Fibroblast of skin of right biceps (primary cell): ENCODE measurements at regions not wholly inside any gene's neighbourhood (a gene's known extent, or its start where the extent isn't known, plus 50 kb on each side); places are given as distances from the start of the nearest gene placed in this dataset.
A peak's percentile ranks its signal among the peaks of the same experiment; 100 is the strongest.
"Not testable (repeated sequence)": the region's sequence is repeated elsewhere in the genome, so short reads cannot be mapped to it uniquely, and the experiment has no call there.

Source experiments
- DNase-seq: peaks from one replicate; pipeline ENCODE4 v3.0.0-alpha.2; 2013

GRCh38 chr1:101121975-101122374, 96.4 kb upstream of the DPH5 start:
- DNase-seq, result no peak

GRCh38 chr1:101121504-101121903, 95.9 kb upstream of the DPH5 start:
- DNase-seq, result no peak

- DNase-seq, result no peak
Measured at GRCh38 chr1:101120868-101121267, 95.3 kb upstream of the DPH5 start.

DNA sequence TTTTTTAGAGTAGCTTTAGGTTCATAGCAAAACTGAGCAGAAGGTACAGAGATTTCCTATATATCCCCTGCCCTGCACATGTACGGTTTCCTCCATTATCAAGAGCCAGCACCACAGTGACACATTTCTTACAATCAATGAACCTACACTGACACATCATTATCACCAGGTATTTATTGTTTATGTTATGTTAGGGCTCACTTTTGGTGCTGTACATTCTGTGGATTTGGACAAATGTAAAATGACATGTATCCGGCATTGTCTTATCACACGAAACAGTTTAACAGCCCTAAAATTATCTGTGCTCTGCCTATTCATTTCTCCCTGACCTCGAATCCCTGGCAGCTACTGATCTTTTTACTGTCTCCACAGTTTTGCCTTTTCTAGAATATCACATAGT, 93.7 kb upstream of the DPH5 start:
- no peak for DNase-seq

- no peak for DNase-seq
Measured at GRCh38 chr1:101116006-101116405, 90.4 kb upstream of the DPH5 start.

- no peak for DNase-seq
Measured at GRCh38 chr1:101115112-101115511, 89.5 kb upstream of the DPH5 start.

- not testable (repeated sequence) for DNase-seq
Measured at GRCh38 chr1:101114128-101114527, 88.5 kb upstream of the DPH5 start.

DNA sequence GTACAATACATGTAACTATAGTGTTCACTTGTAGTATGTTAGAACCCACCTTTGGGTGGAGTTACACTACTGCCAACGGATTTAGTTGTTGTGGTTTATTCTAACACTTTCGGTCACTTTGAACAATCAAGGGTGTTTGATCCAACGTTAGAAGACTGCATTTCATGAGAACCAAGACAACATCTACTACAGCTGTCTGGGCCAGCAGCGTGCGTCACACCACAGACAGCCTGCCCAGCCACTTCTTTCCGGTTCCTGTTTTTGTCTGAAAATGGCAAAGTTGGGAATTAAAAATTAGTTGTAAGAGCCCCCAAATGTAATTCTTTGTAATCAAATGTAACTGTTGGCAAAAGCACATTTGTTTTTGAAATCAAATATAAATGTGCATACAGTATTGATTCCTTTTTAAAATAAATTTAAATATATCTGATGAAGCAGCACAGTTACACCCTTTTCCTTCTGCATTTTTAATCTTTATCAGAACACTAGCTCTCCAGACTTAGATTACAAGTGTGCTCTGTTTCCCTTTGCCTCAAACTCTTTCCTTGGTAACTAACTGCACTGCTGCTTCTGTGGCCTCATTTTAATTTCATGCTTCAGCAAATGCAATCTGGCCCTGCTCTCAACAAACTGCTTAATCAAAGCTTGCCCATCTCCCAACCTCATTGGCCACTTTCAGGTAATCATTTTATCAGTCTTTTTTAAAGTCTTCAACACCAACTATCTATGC, 86.6 kb upstream of the DPH5 start:
- DNase-seq, result no peak

GRCh38 chr1:101111461-101111860, 85.9 kb upstream of the DPH5 start:
- DNase-seq, result no peak

- DNase-seq, result no peak
Measured at GRCh38 chr1:101109791-101110190, 84.2 kb upstream of the DPH5 start.

- DNase-seq, result no peak
Measured at GRCh38 chr1:101108111-101108500, 82.5 kb upstream of the DPH5 start.

- DNase-seq, result no peak
Measured at GRCh38 chr1:101107496-101108110, 82.0 kb upstream of the DPH5 start.

DNA sequence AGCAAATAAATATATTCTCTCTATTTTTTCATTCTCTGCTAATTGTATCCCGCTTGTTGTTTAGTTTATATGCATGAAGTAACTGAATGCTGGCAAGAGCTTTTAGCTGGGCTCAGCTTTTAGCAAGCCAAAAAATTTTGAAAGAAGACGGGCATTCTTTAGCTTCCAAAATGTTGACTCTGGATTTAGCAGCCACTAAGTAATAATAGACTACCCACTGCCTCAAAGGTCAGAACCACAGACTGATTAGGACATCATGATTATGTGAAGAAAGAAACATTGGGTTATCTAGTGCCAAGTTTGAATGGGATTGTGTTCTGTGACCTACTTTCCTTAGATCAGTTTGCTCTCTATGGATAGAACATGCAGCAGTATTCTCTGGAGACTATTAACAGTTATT, 80.3 kb upstream of the DPH5 start:
- DNase-seq, result no peak

DNA sequence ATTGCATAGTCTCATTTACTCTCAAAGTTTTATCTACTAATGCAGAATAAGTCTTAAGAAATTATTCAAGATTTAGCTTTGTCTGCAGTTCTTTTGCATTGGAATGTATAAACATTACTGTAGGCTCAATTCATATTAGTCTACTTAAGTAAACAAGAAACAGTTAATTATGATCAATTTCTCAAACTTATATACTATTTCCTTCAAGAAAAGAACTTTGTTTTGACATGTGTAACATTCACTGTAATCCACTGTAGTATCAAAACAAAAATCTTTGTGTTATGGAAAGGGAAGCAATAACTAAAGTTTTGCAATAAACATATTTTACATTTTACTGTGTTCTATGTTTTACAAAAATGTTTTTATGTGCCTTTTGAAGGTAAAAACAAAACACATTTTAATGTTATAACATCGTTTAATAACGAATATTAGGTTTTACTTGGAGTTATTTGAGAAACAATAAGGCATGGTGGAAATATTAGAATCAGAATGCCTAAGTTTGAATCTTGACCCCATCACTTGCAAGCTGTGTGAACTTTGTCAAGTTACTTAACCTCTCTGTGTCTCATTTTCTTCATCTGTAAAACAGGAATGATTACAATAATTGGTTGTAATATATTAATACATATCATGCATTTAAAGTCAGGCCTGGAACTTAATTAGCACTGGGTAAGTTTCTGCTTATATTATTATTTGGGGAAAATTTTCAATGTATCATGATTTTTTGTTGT, 77.0 kb upstream of the DPH5 start:
- DNase-seq, result no peak

GRCh38 chr1:101101360-101101759, 75.8 kb upstream of the DPH5 start:
- peak; percentile 31 for DNase-seq

- no peak for DNase-seq
Measured at GRCh38 chr1:101100674-101101073, 75.1 kb upstream of the DPH5 start.

- DNase-seq, result no peak
Measured at GRCh38 chr1:101098907-101099306, 73.3 kb upstream of the DPH5 start.

GRCh38 chr1:101098327-101098726, 72.7 kb upstream of the DPH5 start:
- no peak for DNase-seq

DNA sequence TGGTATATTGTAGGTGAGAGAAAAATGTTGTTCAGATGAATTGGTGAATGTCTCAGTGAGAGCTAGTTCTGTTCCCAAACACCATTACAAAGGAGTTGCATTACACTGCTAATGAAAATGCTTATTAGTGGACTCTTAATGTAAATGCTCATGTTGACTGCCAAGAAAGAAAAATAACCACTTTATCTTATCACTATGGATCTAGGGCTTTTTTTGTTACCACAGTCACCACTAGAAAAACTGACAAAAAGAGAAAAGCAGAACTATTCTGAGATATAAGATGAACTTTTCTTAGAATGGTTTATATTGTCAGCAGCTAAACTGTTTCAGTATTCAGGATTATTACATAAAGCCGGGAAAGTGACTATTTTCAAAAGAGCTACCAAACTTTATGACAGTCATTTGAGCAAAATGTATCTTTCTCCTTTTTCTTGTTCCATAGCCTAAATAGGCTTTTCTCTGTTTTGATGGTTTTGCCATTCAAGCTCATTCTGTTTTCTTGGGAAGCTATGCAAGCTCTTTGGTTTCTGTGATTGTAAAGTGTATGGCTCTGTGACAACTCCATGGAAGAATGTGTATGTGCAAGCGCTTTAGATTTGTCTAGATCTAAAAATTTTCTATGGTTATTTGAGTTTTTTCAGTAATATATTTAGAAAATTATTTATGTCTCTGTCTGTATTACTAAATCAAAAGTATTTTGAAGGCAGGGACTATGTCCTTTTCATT, 64.2 kb upstream of the DPH5 start:
- DNase-seq, result no peak

DNA sequence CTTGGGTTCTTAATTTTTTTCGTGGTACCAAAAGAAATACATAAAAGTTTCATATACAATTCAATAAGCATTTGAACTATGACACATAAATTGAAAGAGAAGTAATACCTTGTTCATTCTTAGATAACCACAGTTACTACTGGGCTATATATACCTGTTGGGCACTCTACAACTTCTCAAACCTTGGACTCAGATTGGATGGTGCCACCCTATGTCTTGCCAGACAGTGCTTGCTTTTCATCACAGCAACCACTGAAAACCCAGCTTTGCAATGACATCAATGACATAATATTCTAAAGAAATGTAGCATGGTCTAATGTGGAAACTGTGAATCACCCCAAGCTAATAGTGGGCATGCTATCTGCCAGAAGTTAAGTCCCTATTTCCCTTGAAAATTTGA, 62.8 kb upstream of the DPH5 start:
- peak; percentile 7 for DNase-seq

GRCh38 chr1:101086783-101087182, 61.2 kb upstream of the DPH5 start:
- DNase-seq, result no peak

DNA sequence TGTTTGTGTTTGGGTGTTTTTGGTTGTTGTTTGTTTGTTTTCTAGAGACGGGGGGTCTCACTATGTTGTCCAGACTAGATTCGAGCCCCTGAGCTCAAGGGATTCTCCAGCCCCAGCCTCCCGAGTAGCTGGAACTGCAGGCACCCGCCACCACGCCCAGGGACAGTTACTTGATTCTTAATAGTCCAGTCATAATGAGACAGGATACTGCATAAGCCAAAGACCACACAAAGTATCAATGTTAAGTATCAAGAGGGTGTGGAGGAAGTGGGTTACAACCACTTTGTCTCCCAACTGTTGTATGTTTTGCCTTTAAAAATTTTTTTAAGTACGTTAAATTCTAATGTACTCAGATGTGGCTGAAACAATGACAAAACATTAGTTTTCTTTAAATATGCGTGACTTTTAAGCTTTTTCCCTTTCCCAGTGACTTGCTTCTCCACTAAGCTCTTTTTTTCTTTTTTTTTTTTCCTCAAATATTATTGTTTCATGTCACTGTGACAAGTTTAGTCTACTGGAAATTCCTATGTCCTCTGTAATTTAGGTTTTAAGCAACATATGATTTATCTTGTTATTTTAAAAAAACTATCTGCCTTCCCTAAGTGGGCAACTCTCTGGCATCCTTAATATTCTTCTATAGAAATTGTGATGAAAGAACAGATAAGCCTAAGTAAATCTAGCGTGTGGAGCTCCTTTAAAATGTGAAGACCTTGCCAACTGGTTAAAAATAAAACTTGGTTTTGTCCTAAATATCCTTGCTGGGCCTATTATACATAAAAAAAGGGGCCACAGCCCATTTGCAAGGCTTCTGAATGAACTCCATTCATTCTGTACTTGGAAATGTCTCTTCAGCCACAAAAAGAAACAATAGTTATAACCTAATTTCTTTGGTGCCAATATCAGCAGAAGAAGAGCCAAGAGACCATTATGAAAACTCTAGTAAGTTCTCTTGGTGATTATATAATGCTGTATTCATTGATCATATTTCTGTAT, 56.2 kb upstream of the DPH5 start:
- no peak for DNase-seq
